DMS153 treated with DMSO at 0.1 percent for 48 hours (cell line): ENCODE measurements at regions not wholly inside any gene's neighbourhood (a gene's known extent, or its start where the extent isn't known, plus 50 kb on each side); places are given as distances from the start of the nearest gene placed in this dataset.

Source experiments
- DNase-seq: peaks from one replicate; lab custom pipeline; 2025; ENCODE audit not compliant: unreplicated experiment; lab: John Stamatoyannopoulos, UW

DNA sequence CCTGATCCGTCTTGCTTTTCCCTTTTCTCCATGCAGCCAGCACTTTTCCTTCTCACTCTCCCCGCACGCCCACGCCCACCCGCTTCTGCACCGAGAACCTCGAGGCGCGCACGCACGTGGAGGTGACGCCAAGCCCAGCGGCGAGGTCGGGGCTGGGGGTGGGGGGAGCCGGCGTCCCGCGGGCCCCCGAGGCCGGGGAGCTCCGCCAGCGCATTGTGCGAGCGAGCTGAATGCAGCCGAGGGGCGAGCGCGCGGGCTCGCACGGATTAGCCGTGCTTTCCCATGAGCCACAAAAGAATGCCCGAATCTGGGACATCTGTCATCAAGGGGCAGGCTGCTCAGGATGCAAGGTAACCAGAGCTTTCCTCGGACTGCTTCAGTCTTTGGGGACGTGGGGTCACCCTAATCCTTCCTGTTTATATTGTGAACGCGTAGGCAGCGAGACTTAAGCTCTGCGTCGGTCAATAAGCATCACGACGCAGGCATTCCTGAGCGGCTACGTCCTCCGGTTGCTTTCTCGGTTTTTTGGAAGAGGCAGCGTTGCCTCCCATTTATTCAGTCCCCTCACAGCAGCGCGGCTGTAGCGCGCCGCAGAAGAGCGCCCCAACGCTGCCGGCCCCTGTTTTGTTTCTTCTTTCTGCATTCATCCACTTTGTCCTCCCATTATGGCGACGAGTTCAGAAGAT, 67.3 kb upstream of the AKT3 start:
- DNase-seq = peak; percentile 39

DNA sequence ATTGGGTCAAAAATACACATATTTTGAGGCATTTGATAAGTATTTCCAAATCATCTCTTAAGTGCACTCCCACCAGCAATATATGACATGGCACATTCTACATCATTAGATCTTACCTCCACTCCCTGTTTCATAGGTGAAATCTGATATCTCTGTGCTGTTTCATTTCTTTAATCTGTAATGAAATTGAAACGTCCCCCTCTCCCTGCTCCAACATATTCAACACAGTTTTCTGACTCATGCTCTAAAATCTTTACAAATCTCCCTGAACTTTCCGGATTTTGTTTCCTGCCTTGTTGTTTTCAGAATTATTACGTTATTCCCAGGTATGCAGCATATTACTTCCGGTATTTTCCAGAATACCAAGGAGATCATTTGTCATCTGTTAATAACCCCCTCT, 66.1 kb upstream of the AKT3 start:
- DNase-seq = no peak

DNA sequence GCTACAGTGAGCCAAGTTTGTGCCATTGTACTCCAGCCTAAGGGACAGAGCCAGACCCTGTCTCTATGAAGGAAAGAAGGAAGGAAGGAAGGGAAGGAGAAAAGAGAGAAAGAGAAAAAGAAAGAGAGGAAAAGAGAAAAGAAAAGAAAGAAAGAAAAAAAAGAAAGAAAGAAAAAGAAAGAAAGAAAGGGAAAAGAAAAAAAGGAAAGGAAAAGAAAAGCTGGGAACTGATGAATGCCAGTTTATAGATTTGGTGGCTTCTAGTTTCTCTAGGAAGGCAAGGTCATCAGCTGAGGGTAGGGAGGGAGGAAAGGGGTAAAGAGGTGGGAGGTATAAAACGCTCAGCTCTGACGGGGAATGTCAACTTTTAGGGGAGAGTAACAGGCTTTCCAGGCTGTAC, 62.3 kb upstream of the AKT3 start:
- no peak for DNase-seq

DNA sequence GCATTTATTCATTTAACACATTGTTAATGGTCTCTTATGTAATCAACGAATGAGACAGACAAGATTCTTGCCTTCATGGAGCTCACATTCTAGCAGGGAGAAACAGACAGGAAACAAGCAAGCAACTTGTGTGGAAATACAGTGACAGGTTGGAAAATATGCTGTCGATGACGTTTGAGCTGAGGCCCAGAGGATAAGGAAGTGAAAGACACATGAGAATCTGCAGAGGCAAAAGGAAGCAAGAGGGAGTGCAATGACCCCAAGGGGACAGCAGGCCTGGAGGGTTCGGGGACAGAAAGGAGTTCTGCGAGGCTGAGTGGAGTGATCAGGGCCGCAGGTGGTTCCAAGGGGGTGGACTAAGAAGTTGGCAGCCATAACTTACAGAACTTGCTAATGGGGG, 60.6 kb upstream of the AKT3 start:
- no peak for DNase-seq

DNA sequence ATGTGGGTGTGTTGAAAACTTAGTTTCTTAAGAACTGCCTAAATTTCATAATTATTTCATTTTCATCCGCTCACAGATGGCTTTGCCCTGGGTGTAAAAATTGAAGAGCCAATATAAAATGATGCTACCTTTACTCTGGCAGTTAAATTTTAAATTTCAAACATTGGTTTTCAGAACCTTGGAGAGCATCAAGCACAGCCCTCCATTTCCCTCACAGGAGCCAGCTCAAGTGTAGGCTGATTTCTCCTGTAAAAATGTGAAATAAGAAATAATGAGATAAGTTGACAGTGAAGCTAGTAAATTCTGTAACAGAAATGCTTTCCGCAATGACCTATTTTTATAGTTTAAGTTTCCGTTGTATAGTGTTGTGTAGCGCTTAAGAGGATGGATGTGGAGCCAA, 53.9 kb upstream of the AKT3 start:
- DNase-seq = no peak

DNA sequence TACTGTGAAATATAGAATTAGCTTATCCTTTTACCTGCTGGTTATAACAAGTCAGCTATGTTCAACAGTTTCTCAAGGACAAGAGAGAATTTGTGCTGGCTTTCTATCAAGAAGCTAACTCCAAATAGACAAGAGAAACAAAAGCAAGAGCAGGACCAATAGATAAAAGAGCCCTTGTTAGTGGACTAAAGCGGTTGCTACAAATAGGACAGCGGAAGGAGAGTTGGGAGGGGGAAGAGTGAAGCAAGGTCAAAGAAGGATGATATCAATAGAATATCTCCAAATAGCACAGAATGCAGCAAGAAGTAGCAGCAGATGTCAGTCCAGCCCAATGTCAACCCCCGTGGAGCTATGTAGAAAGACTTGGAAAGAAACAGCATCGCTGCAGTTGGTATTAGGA, 53.0 kb upstream of the AKT3 start:
- no peak for DNase-seq

DNA sequence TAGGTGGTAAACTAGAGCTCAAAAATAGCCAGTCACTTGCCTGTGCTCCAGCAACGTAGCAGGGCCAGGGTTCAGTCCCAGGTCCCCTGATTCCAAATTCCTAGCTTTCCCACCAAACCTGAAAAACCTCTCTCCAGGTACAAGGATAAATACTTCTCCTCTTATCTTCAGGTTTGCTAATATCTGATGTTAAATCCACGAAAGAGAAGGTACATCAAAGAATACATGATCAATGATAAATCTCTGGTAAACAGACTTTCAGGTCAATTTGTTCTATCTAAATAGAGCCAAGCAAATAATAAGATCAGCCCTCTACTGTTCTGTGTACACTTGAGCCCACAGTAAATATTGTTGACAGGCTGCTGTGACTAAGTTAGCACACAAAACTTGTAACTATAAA, 52.1 kb upstream of the AKT3 start:
- DNase-seq = no peak
